Activated CD8-positive, alpha-beta memory T cell treated with anti-CD3 and anti-CD28 coated beads for 1 hour (primary cell): ENCODE measurements at regions not wholly inside any gene's neighbourhood (a gene's known extent, or its start where the extent isn't known, plus 50 kb on each side); places are given as distances from the start of the nearest gene placed in this dataset.

ENCODE experiments used
- DNase-seq, 2 donors: peaks; one replicate each; pipeline ENCODE4 v3.0.0-alpha.2; 2020; ENCODE audit warnings: low read depth in 1 of 2; ENCODE audit errors: extremely low read depth in 1 of 2

DNA sequence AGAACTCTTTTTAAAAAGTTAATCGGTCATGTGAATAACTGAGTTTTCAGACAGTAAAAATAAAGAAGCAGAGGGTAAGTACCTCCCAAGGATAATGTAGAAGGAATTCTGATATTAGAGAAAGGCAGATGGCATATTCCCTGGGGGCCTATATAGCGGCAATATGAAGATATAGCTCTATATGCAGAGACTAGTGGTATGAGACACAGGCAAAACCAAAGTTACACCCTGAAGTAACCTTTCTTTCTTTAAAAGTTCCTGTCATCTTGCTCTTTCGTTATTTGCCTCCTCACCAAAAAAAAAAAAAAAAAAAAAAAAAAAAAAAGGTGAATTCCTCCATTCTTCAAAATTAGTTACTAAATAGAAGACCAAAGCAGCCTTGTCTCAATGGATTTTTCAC lies 76.2 kb upstream of the ARHGAP32 start:
- no peak for DNase-seq

DNA sequence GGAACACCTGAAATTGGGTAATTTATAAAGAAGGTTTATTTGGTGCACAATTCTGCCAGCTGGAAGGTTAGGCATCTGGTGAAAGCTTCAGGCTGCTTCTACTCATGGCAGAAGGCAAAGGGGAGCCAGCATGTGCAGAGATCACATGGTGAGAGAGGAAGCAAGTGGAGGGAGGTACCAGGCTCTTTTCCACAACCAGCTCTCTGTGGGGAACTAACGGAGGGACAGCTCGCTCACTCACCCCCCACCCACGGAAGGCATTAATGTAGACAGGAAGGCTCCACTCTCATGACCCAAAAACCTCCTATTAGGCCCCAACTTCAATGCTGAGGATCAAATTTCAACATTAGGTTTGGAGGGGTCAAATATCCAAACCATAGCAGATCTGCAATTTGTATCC lies 75.6 kb upstream of the ARHGAP32 start:
- no peak for DNase-seq

DNA sequence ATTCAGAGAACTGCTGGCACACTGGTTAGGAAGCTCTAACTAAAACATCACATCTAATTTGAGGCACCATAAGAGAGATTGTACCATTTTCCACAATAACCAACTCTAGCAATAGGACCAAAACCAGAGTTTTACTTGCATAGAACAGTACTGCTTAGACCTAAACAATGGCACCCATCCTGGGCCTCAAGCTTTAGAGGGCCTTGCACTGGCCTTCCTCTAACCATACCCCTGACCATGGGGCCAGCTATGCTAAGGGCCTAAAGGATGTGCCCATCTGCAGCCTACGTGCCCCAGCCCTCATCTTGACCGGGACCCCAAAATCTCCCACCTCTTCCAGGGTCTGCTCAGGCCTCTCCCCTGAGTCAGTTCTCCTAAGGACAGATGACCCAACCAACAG lies 74.4 kb upstream of the ARHGAP32 start:
- DNase-seq: no peak

- no peak for DNase-seq
Observed at GRCh38 chr11:129265125-129265788, 73.1 kb upstream of the ARHGAP32 start.

- no peak for DNase-seq
Observed at GRCh38 chr11:129264114-129264513, 72.0 kb upstream of the ARHGAP32 start.

- DNase-seq: no peak
Observed at GRCh38 chr11:129260750-129261149, 68.6 kb upstream of the ARHGAP32 start.

DNA sequence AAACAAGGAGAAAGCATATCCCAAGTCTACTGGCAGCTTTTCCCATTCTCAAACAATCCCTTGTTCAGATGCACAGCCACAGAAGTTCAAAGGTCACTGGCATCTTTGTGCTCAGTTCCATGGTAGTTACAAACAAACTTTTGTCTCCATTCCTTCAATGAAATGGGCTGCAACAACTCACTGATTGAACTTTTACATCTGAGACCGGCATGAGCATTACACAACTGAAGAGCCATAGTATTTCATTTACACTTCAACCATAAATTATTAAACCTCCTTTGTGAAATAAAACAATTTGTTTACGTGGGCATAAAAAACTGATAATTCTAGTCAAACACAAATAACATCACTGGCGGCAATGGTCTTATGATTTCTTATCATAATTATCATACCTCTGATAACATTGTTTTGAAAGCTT lies 67.8 kb upstream of the ARHGAP32 start:
- DNase-seq: no peak

DNA sequence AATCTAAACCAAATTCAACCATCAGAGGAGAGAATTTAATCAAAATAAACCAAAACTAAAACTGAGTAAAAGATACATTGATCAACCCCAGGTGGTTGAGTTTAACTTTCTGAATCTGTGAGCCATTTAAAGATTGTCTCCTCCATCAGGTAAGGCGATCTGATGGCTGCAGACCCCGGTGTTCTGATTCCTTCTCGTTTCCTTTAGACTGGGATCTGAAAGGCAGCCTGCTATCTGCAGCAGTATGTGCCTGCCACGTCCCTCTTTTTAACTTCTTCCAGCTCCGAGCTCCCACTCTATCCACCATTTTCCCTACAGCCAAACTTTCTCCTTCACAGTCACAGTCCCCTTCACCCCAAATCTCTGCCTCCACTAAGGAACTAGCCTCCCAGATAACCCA lies 66.1 kb upstream of the ARHGAP32 start:
- DNase-seq: no peak

DNA sequence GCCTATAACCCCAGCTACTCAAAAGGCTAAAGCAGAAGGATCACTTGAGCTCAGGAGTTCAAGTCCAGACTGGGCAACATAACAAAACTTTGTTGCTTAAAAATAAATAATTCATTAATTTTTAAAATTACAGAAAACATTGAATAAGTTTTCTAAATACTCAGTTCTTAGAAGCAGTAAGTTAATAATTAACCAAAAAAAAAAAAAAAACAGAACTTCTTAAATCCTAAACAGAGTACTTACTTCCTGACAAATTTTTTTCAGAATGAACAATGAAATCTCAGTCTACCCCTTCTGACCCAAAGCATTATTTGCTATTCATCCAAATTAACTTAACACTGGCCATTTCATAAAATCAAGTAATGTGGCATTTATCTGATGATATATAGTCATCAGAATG lies 65.4 kb upstream of the ARHGAP32 start:
- DNase-seq: no peak

DNA sequence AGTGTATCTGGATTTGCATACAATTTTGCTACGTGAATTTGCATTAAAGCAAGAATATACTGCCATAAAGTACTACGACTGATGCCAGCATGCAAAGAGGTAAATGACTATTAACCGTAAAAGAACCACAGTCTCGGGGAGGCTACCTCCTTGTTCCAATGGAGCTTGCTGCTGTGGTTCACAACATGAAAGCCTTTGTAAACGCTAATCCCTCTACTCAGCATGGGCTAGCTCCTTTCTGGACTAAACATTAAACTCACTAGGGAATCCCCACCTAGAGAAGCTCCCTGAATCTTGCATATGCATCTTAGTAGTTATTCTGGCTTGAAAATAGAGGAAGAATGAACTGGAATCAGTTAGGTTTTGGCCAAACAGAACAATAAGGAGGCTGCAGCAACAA lies 60.5 kb upstream of the ARHGAP32 start:
- no peak for DNase-seq

GRCh38 chr11:129251067-129251466 lies 58.9 kb upstream of the ARHGAP32 start:
- no peak for DNase-seq

DNA sequence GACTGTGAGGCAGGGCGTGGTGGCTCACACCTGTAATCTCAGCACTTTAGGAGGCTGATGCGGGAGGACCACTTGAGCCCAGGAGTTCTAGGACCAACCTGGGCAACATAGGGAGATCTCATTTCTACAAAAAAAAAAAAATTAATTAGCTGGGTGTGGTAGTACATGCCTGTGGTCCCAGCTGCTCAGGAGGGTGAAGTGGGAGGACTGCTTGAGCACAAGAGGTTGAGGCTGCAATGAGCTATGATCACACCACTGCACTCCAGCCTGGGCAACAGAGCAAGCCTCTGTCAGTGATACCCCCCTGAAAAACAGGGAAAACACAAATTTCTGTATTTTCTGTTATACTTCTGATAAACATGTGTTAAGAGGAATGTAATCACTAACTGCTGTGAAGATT lies 57.8 kb upstream of the ARHGAP32 start:
- no peak for DNase-seq

DNA sequence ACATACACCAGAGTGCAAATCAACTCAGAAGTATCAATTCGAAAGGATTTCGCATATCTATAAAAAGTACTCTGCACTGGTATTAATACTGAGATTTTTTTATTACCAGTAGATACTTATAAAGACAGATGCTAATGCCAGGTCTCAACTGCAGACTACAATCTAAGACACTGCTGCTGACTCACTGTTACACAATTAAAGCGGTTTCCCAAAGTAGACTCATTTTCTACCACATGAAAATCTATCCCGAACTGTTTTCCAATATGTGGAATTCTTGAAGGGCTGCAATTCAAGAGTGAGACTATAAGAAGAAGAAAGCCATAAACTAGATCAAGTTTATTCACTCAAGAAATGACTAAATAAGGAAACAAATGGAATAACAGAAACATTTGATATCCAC lies 57.2 kb upstream of the ARHGAP32 start:
- no peak for DNase-seq

DNA sequence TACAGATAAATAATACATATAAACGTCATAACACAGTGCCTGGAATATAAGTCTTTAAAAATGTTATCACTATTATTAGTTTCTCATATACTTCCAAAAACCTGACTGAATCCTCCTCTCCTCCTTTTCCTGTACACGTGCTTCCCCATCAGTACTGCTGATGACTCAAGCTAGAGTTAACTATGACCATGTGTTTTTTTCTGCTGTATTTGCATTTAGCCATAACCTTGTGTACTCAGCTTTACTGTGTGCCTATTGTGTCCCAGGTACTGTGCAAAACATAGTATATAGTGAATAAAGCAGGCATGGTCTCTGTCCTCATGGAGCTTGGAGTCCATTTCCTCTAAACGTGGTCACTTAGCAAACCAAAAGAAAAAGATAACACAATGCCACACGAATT lies 56.5 kb upstream of the ARHGAP32 start:
- DNase-seq: no peak

GRCh38 chr11:129247135-129247534 lies 55.0 kb upstream of the ARHGAP32 start:
- no peak for DNase-seq

GRCh38 chr11:129242855-129243254 lies 50.7 kb upstream of the ARHGAP32 start:
- DNase-seq: no peak
